ENCODE measurements at regions not wholly inside any gene's neighbourhood (a gene's known extent, or its start where the extent isn't known, plus 50 kb on each side); places are given as distances from the start of the nearest gene placed in this dataset.

GRCh38 chr3:19025441-19025840 is 122.9 kb upstream of the KCNH8 start:
- TF ChIP-seq, protein P1, sequence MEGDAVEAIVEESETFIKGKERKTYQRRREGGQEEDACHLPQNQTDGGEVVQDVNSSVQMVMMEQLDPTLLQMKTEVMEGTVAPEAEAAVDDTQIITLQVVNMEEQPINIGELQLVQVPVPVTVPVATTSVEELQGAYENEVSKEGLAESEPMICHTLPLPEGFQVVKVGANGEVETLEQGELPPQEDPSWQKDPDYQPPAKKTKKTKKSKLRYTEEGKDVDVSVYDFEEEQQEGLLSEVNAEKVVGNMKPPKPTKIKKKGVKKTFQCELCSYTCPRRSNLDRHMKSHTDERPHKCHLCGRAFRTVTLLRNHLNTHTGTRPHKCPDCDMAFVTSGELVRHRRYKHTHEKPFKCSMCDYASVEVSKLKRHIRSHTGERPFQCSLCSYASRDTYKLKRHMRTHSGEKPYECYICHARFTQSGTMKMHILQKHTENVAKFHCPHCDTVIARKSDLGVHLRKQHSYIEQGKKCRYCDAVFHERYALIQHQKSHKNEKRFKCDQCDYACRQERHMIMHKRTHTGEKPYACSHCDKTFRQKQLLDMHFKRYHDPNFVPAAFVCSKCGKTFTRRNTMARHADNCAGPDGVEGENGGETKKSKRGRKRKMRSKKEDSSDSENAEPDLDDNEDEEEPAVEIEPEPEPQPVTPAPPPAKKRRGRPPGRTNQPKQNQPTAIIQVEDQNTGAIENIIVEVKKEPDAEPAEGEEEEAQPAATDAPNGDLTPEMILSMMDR (IDR thresholded peaks at IDR 0.05; ENCODE audit: low read depth, low read length, missing control alignments) = no peak
- no peak for DNase-seq (ENCODE audit: low read depth)
- H3K4me3 ChIP-seq (ENCODE audit: low read depth, low read length) = no peak overlapping the region

DNA sequence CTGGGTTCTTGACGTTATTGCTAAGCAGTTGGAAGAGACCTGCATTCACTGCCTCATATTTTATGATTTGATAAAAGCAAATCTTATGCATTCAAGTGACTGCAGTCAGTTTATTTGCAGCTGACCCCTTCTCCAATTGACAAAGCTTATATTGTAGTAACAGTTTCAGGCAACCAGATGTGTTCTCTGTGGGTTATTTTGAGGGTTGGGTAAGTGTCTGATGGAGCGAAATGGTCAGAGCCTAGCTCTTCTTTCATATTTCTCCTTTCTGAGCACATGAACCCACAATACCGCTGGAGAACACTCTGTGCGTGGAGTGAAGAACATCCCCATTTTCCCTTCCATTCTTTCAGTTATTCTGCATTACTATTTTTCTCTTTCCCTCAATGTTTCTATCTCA is 125.8 kb upstream of the KCNH8 start:
- DNase-seq (ENCODE audit: low read depth) = no peak
- no peak overlapping the region for H3K4me3 ChIP-seq (ENCODE audit: low read depth, low read length)
- TF ChIP-seq, protein P1 (IDR thresholded peaks at IDR 0.05; ENCODE audit: low read depth, low read length, missing control alignments) = no peak

DNA sequence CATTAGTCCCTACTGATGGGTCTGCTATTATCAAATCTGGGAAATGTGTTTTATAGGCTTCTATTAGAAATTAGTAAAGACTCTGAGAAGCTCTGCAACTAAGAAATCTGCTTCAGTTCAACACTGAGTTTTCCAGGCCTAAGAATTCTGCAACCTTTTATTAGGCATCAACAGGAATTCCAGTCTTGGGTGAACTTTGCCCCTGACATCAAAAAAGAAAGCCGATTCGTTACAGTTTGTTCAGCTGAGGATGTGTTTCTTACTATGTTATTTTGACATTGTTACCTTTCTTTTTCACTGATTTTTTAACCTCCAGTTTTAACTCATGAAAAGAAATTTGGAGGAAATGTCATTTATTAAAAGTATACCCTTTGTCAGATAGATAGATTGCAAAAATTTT is 131.5 kb upstream of the KCNH8 start:
- DNase-seq (ENCODE audit: low read depth) = no peak
- TF ChIP-seq, protein P1 (IDR thresholded peaks at IDR 0.05; ENCODE audit: low read depth, low read length, missing control alignments) = no peak

GRCh38 chr3:19013879-19014278 is 134.4 kb upstream of the KCNH8 start:
- TF ChIP-seq, protein P1 (IDR thresholded peaks at IDR 0.05; ENCODE audit: low read depth, low read length, missing control alignments) = no peak
- no peak for DNase-seq (ENCODE audit: low read depth)
- no peak overlapping the region for H3K4me3 ChIP-seq (ENCODE audit: low read depth, low read length)

More for the DNA sequence above, 131.5 kb upstream of the KCNH8 start:
- H3K4me3 ChIP-seq (ENCODE audit: low read depth, low read length) = no peak overlapping the region

DNA sequence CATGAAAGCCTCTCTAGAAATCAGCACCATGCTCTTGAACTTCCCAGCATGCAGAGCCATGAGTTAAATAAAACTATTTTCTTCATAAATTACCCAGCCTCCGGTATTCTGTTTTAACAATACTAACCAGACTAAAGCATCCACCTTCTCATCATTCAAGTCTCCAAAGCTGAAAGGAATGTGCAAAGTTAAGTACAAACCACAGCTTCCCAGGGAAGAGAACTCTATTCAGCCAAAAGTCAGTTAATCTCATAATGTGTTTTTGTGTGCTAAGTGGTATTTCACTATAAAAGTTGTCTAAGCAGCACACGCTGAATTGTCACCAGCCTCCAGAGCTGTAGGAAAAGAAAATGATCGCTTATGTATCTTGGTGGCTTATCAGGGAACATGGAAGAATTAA is 135.5 kb upstream of the KCNH8 start:
- H3K4me3 ChIP-seq (ENCODE audit: low read depth, low read length) = no peak overlapping the region
- TF ChIP-seq, protein P1 (IDR thresholded peaks at IDR 0.05; ENCODE audit: low read depth, low read length, missing control alignments) = no peak
- DNase-seq (ENCODE audit: low read depth) = no peak

- DNase-seq (ENCODE audit: low read depth) = no peak
- TF ChIP-seq, protein P1 (IDR thresholded peaks at IDR 0.05; ENCODE audit: low read depth, low read length, missing control alignments) = no peak
- H3K4me3 ChIP-seq (ENCODE audit: low read depth, low read length) = no peak overlapping the region
These were observed 145.7 kb upstream of the KCNH8 start for GRCh38 chr3:19002606-19003005.

- TF ChIP-seq, protein P1 (IDR thresholded peaks at IDR 0.05; ENCODE audit: low read depth, low read length, missing control alignments) = no peak
- no peak overlapping the region for H3K4me3 ChIP-seq (ENCODE audit: low read depth, low read length)
- DNase-seq (ENCODE audit: low read depth) = no peak
These were observed 150.2 kb upstream of the KCNH8 start for GRCh38 chr3:18998069-18998468.

Data from GM12864 (cell line).